Astrocyte (in vitro differentiated cells and primary cell): ENCODE measurements at regions not wholly inside any gene's neighbourhood (a gene's known extent, or its start where the extent isn't known, plus 50 kb on each side); places are given as distances from the start of the nearest gene placed in this dataset.

Experiments used
- DNase-seq: peaks from one replicate; pipeline ENCODE4 v3.0.0-alpha.2; 2010; ENCODE audit warnings: low read depth
- FAIRE-seq: peaks from 2 replicates; lab custom pipeline; 2011; peaks lifted over from hg19 to GRCh38; lab: Jason Lieb, UNC
- H2AFZ ChIP-seq: 2 replicates; pipeline ENCODE4 v1.6.0; 2012; ENCODE audit warnings: low read depth, low read length, inconsistent platforms
- H3K27ac ChIP-seq: 2 replicates; pipeline ENCODE4 v1.5.1; 2011; ENCODE audit warnings: low read depth, low read length, inconsistent platforms
- H3K27me3 ChIP-seq: 2 replicates; pipeline ENCODE4 v1.6.0; 2011; ENCODE audit warnings: low read length, inconsistent platforms; ENCODE audit not compliant: insufficient read depth
- H3K36me3 ChIP-seq: 2 replicates; pipeline ENCODE4 v1.5.1; 2011; ENCODE audit warnings: low read length, inconsistent platforms; ENCODE audit not compliant: insufficient read depth
- H3K4me1 ChIP-seq: 2 replicates; pipeline ENCODE4 v1.5.1; 2011; ENCODE audit warnings: low read length, inconsistent platforms; ENCODE audit not compliant: insufficient read depth
- H3K4me2 ChIP-seq: 2 replicates; pipeline ENCODE4 v1.6.0; 2012; ENCODE audit warnings: low read length, inconsistent platforms
- H3K4me3 ChIP-seq: 2 replicates; pipeline ENCODE4 v1.5.1; 2011; ENCODE audit warnings: low read depth, mild to moderate bottlenecking, low read length, inconsistent platforms; ENCODE audit not compliant: insufficient read depth
- H3K79me2 ChIP-seq: 2 replicates; pipeline ENCODE4 v1.6.0; 2012; ENCODE audit warnings: mild to moderate bottlenecking, low read length, inconsistent platforms; ENCODE audit not compliant: insufficient read depth
- H3K9ac ChIP-seq: 2 replicates; pipeline ENCODE4 v1.6.0; 2012; ENCODE audit warnings: mild to moderate bottlenecking, low read length, inconsistent platforms
- H3K9me3 ChIP-seq: 2 replicates; pipeline ENCODE4 v1.5.1; 2012; ENCODE audit warnings: low read depth, mild to moderate bottlenecking, low read length, inconsistent platforms; ENCODE audit not compliant: insufficient read depth
- H4K20me1 ChIP-seq: 2 replicates; pipeline ENCODE4 v1.6.0; 2012; ENCODE audit warnings: low read length, inconsistent platforms; ENCODE audit not compliant: insufficient read depth
- H3K27ac Mint-ChIP-seq: one replicate; pipeline ENCODE4 v1.8.0; 2021; ENCODE audit warnings: mild to moderate bottlenecking, mixed read lengths; ENCODE audit not compliant: unreplicated experiment
- H3K27me3 Mint-ChIP-seq: one replicate; pipeline ENCODE4 v1.8.0; 2021; ENCODE audit warnings: low read depth, mixed read lengths; ENCODE audit not compliant: unreplicated experiment
- H3K36me3 Mint-ChIP-seq: one replicate; pipeline ENCODE4 v1.8.0; 2021; ENCODE audit warnings: low read depth, mixed read lengths; ENCODE audit not compliant: unreplicated experiment
- H3K4me1 Mint-ChIP-seq: one replicate; pipeline ENCODE4 v1.8.0; 2021; ENCODE audit warnings: low read depth, mixed read lengths; ENCODE audit not compliant: unreplicated experiment
- H3K4me3 Mint-ChIP-seq: one replicate; pipeline ENCODE4 v1.8.0; 2021; ENCODE audit warnings: mild to moderate bottlenecking, moderate library complexity, mixed read lengths; ENCODE audit not compliant: unreplicated experiment
- H3K9me3 Mint-ChIP-seq: one replicate; pipeline ENCODE4 v1.8.0; 2021; ENCODE audit warnings: mild to moderate bottlenecking, mixed read lengths; ENCODE audit not compliant: unreplicated experiment
- CTCF ChIP-seq: IDR thresholded peaks from 2 replicates; pipeline ENCODE4 v1.5.1; 2011; ENCODE audit warnings: low read depth, mild to moderate bottlenecking, inconsistent platforms, low read length, moderate library complexity; ENCODE audit not compliant: insufficient read depth
- EZH2 ChIP-seq: IDR thresholded peaks from 2 replicates; pipeline ENCODE4 v1.6.1; 2012; ENCODE audit warnings: mild to moderate bottlenecking, low read length, inconsistent platforms; ENCODE audit not compliant: insufficient read depth

DNA sequence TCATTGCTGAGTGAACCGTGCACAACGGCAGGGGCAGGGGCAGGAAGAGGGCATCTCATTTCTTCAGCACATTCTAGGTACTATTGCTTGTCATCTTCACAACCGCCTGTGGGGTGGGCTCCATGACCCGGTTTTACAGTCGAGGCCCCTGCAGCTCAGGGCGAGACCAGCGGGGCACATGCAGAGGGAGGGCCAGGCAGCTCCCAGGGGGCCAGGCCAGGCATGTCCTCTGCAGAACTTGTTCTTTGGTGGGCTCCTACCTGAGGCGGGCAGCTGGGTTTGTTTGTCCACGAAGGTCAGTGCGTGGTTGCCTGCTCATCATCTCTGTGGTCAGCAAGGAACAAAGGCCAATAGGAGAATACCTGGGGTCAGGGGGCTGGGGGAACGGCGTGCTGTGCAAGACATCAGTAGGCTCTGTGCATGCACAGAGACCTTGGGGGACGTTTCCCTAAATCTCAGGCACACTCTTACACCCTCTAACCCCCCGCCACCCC is 75.1 kb upstream of the LEP start:
- Histone ChIP-seq H3K9ac (no peak overlapping the region), H4K20me1 (peaks cover 8% of the 10 kb centered on the region), H2AFZ (no peak overlapping the region), H3K79me2 (no peaks in the 10 kb centered on the region), H3K27ac (no peak overlapping the region), H3K9me3 (peaks cover 4% of the 10 kb centered on the region), H3K4me3 (no peak overlapping the region), H3K4me1 (peaks cover 32% of the 10 kb centered on the region), H3K36me3 (no peaks in the 10 kb centered on the region), H3K4me2 (peak overlapping the region; percentile 87), H3K27me3 (peaks cover 52% of the 10 kb centered on the region)
- Mint-ChIP-seq H3K36me3 (no peaks in the 10 kb centered on the region), H3K4me3 (no peak overlapping the region), H3K27ac (no peak overlapping the region), H3K4me1 (peaks cover 22% of the 10 kb centered on the region), H3K27me3 (peaks cover 47% of the 10 kb centered on the region), H3K9me3 (peaks cover 4% of the 10 kb centered on the region)
- TF ChIP-seq CTCF (no peak), EZH2 (no peak)
- FAIRE-seq (no peak), DNase-seq (no peak)

DNA sequence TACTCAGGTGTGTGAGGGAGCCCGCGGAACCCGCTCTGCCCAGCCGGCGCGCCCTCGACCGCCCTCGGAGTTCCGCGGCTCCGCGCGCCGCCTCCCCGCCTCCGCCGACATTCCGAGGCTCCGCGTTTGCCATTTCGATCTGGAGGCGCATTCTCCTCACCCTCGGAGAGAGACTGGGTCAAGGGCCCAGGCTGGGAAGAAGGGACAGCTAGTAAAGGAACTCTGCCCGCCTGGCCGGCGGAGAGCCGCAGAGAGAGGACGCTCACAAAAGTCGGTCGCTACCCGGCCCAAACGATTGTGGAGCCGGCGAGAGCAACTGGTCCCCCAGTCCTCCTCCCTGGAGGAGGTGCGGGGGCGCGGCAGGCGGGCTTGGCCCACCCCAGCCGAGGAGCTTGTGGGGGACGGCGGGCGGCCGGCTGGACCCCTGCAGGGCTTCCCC is 74.5 kb upstream of the LEP start:
- peaks cover 4% of the 10 kb centered on the region for H3K9me3 ChIP-seq
- no peaks in the 10 kb centered on the region for H3K79me2 ChIP-seq
- peak overlapping the region; percentile 78 for H2AFZ ChIP-seq
- H3K36me3 ChIP-seq: no peaks in the 10 kb centered on the region
- peaks cover 8% of the 10 kb centered on the region for H4K20me1 ChIP-seq
- H3K27me3 Mint-ChIP-seq: peaks cover 47% of the 10 kb centered on the region
- H3K36me3 Mint-ChIP-seq: no peaks in the 10 kb centered on the region
- peaks cover 22% of the 10 kb centered on the region for H3K4me1 Mint-ChIP-seq
- no peak overlapping the region for H3K27ac Mint-ChIP-seq
- peaks cover 32% of the 10 kb centered on the region for H3K4me1 ChIP-seq
- no peak for TF ChIP-seq CTCF
- TF ChIP-seq EZH2: peak; percentile 95
- no peak for DNase-seq
- peaks cover 4% of the 10 kb centered on the region for H3K9me3 Mint-ChIP-seq
- peak overlapping the region; percentile 55 for H3K4me3 ChIP-seq
- peak overlapping the region; percentile 67 for H3K4me3 Mint-ChIP-seq
- H3K4me2 ChIP-seq: peak overlapping the region; percentile 87
- no peak for FAIRE-seq
- H3K27me3 ChIP-seq: peaks cover 54% of the 10 kb centered on the region
- no peak overlapping the region for H3K27ac ChIP-seq
- H3K9ac ChIP-seq: peak overlapping the region; percentile 61

GRCh38 chr7:128167042-128167701 is 73.9 kb upstream of the LEP start:
- TF ChIP-seq CTCF (no peak), EZH2 (peak; percentile 74)
- Mint-ChIP-seq H3K4me1 (peaks cover 22% of the 10 kb centered on the region), H3K36me3 (no peaks in the 10 kb centered on the region), H3K9me3 (peaks cover 4% of the 10 kb centered on the region), H3K4me3 (peak overlapping the region; percentile 73), H3K27ac (no peak overlapping the region), H3K27me3 (peaks cover 50% of the 10 kb centered on the region)
- H3K27ac ChIP-seq: no peak overlapping the region
- no peaks in the 10 kb centered on the region for H3K36me3 ChIP-seq
- peak overlapping the region; percentile 61 for H3K9ac ChIP-seq
- H4K20me1 ChIP-seq: peaks cover 8% of the 10 kb centered on the region
- FAIRE-seq (no peak), DNase-seq (peak; percentile 63)
- peak overlapping the region; percentile 87 for H3K4me2 ChIP-seq
- peak overlapping the region; percentile 55 for H3K4me3 ChIP-seq
- H3K9me3 ChIP-seq: peaks cover 4% of the 10 kb centered on the region
- no peaks in the 10 kb centered on the region for H3K79me2 ChIP-seq
- peaks cover 32% of the 10 kb centered on the region for H3K4me1 ChIP-seq
- peaks cover 58% of the 10 kb centered on the region for H3K27me3 ChIP-seq
- peak overlapping the region; percentile 78 for H2AFZ ChIP-seq
